ENCODE measurements at regions not wholly inside any gene's neighbourhood (a gene's known extent, or its start where the extent isn't known, plus 50 kb on each side); places are given as distances from the start of the nearest gene placed in this dataset.
"Not testable (repeated sequence)": the region's sequence is repeated elsewhere in the genome, so short reads cannot be mapped to it uniquely, and the experiment has no call there.

DNA sequence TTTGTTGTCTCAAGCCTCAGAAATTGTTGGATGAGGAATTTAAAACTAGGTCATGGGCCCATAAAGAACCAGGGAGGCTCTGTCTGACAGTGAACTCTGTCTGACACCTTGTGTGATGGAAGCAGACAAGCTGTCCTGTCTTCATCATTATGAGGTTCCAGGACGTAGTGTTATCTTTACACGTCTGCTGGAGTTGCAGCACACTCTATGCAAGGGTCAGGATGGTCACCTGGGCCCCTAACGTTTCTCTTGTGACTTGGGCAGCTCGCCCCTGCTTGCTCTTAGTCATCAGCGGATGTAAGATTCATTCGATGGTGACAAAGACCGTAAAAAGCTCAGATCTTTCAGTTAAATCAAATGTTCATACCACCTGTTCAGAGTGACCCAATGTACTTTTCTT, 92.0 kb upstream of the ADGRG2 start:
- no peak for DNase-seq (ENCODE audit: low spot score)
- intact Hi-C loops (cut with DNase I) = no loop called here
- no peak for ATAC-seq

DNA sequence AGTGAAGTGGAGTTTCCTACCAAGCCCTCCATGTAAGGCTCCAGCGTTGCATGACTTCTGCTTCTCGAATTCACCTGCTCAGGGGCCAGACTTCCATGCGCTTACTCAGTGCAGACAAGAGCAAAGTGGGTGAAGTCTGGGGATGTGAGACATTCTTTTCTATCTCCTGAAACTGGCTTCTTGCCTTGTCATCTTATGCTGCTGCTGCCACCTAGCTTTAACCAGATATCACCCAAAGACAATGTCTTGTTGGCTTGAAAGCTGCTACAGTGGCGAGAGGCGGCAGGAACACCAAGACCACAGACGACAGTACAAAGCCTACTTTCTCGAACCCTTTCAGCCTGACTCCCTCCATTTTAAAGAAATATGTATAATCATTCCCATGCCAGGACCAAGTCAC, 103.6 kb upstream of the ADGRG2 start:
- intact Hi-C loops (cut with DNase I) = no loop called here
- ATAC-seq = no peak
- DNase-seq (ENCODE audit: low spot score) = no peak

DNA sequence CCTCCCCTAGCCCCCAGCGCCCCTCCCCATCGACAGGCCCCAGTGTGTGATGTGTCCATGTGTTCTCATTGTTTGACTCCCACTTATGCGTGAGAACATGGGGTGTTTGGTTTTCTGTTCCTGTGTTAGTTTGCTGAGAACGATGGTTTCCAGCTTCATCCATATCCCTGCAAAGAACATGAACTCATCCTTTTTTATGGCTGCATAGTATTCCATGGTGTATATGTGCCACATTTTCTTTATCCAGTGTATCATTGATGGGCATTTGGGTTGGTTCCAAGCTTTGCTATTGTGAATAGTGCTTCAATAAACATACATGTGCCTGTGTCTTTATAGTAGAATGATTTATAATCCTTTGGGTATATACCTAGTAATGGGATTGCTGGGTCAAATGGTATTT, 107.6 kb upstream of the ADGRG2 start:
- DNase-seq (ENCODE audit: low spot score); intact Hi-C loops (cut with DNase I); ATAC-seq: not testable (repeated sequence)

DNA sequence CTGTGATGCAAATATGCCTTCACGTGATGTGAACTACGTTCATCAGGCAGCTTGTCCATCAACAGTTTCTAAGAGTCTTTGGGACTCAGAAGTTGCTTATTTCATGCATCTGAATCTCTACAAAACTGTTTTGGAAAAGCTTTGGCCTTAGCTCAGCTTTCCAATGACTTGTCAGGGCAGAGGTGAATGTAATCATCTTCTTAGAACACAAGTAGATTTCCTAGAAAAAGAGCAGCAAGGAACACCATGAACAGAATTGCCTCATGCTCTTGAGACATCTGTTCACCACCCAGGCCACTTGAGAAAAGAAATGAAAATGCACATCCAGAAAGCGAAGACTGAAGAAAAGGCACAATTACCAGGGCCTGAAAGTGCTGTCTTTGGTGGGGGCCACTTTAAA, 105.8 kb upstream of the PDHA1 start:
- no peak for DNase-seq (ENCODE audit: low spot score)
- peak; percentile 92 for ATAC-seq
- intact Hi-C loops (cut with DNase I) = no loop called here

DNA sequence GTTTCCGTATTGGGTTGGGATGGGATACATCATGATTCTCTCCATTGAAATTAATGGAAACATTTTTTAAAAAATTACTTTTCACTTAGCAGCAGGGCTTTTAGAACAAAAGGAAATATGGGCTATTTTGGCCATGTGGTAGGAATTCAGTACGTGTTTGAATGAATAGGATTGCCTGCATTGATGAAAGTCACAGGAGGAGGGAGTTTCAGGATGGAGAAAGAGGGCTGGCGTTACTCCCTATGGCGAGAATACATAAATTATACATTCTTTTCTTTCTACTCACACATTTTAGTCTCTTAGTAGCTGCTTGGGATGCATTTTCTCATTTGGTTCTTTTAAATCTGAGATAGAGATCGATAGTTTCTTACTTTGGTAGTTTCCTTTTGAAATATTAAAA, 100.3 kb upstream of the PDHA1 start:
- DNase-seq (ENCODE audit: low spot score) (no peak), ATAC-seq (no peak)
- intact Hi-C loops (cut with DNase I) = no loop called here

DNA sequence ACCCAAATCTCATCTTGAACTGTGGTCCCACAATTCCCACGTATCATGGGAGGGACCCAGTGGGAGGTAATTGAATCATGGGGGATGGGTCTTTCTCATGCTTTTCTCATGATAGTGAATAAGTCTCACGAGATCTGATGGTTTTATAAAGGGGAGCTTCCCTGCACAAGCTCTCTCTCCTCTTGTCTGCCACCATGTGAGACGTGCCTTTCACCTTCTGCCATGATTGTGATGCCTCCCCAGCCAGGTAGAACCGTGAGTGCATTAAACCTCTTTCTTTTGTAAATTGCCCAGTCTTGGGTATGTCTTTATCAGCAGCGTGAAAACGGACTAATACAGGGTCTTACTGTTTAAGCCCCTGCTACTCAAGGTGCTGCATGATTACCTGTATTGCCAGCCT, 98.8 kb upstream of the PDHA1 start:
- ATAC-seq; DNase-seq (ENCODE audit: low spot score); intact Hi-C loops (cut with DNase I): not testable (repeated sequence)

DNA sequence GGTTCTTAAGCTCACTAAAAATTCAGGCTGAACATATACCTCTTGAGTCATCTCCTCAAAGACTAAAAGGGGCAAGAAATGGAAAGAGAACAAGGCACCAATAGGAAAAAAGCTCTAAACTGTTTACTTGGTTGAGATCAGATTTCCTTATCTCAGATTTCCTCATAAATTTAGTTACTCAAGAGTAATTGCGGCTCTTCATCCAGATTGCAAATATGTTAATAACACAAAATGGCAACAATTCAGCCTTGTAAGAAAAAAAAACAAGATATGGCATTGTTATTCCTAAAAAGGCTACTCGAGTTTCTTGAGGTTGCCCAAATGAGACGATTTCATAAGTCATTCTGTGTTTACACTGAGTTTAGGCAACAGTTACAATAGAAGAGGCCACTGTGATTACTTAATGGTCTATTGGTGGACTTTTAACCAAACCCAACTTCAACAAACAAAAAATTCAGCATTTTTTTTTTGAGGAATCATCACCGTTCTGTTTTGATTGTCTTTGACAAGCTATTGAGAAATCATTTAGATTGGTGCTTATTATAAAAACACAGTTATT, 97.9 kb upstream of the PDHA1 start:
- ATAC-seq (peak; percentile 92), DNase-seq (ENCODE audit: low spot score) (no peak)
- intact Hi-C loops (cut with DNase I) = no loop called here

DNA sequence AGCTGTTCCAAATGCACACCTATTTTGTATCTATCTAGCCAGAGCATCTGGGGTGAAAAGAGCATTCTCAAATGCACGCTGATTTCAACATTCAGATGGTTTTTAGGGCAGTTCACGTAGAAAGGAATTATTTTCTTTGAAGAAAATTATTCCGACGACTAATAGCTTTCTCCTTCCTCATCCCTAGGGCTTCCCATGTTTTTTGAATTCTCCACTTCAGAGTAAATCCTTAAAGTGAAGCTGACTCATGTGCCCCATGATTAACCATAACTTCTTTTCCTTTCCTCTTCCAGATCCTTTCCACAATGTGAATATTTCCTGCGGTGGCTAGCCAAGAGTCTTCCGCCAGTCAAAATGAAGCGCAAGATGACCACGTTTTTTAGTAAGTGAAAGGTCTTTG, 86.7 kb upstream of the PDHA1 start:
- intact Hi-C loops (cut with DNase I) = no loop called here
- DNase-seq (ENCODE audit: low spot score) = no peak
- peak; percentile 72 for ATAC-seq

DNA sequence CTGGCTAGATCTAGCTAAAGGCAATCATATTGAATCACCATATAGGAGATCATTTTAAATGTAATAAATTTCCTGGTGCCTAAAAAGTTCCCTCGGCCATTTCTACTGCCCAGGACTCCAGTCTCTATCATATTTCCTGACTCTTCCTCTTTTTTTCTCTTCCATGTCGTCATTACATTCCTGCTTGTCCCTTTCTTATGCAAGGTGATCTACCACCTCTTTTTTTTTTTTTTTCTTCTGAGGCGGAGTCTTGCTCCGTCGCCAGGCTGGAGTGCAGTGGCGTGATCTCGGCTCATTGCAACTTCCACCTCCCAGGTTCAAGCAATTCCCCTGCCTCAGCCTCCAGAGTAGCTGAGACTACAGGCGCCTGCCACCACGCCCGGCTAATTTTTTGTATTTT, 82.7 kb upstream of the PDHA1 start:
- intact Hi-C loops (cut with DNase I); DNase-seq (ENCODE audit: low spot score): not testable (repeated sequence)

DNA sequence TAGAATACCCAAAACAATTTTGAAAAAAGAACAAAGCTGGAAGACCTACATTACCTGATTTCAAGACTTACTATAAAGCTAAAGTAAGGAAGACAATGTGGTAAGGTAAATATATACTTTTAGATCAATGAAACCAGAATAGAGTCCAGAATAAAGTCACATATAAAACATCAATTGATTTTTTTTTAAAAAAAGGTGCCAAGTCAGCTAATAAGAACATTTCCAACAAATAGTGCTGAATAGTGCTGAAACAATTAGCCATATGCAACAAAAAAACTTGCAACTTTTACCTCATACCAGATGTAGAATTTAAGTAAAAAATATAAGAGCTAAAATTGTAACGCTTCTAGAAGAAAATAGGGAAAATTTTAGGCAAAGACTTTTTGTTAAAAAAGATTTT, 73.0 kb upstream of the PDHA1 start:
- DNase-seq (ENCODE audit: low spot score) (no peak), ATAC-seq (no peak)
- intact Hi-C loops (cut with DNase I) = no loop called here

More for the DNA sequence above, 82.7 kb upstream of the PDHA1 start:
- ATAC-seq = not testable (repeated sequence)

DNA sequence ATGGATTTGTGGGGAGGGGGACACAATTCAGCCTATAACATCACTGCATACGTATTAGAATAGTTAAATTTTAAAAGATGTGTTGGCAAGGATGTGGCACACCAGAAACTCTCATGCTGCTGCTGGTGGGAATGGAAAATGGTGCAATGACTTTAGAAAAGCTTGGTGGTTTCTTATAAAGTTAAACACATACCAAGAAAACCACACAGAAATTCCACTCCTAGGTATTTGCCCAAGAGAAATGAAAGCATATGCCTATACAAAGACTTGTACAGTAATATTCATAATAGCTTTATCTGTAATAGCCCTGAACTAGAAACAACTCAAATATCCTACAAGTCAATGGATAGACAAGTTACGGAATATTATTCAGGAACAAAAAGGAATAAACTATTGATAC, 71.3 kb upstream of the PDHA1 start:
- intact Hi-C loops (cut with DNase I) = no loop called here
- no peak for DNase-seq (ENCODE audit: low spot score)
- ATAC-seq = no peak

DNA sequence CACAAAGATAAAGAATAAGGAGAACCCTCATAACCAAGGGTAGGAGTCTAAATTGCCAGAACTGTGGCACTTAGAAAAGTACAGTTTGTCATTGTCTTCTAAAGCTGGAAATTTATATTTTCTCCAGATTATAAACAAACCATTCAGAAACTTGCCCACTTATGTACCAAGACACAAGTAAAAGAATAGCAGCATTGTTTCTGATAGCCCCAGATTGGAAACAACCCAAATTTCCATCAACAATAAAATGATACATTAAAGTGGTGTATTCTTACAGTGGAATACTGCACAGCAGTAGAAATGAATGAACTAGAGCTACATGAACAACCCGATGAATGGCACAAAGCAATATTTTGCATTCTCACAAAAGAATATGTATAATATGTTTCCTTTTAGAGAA, 63.1 kb upstream of the PDHA1 start:
- no peak for ATAC-seq

DNA sequence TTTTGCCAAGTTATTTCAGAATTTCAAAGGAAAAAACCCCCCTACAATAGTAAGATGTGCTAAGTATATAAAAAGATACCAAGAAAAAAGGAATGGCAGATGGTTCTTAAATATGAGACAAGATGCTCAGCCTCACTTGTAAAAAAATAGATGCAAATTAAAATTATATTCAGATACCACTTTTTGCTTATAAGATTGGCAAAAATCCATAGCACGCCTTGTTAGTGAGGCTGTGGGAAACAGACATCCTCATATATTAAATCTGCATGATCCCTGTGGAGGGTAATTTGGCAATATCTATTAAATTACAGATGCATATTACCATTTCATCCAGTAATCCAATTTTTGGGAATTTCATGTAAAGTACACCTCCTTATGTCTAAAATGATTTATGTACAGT, 62.5 kb upstream of the PDHA1 start:
- ATAC-seq (no peak), DNase-seq (ENCODE audit: low spot score) (no peak)
- intact Hi-C loops (cut with DNase I) = no loop called here

More for the DNA sequence above, 63.1 kb upstream of the PDHA1 start:
- intact Hi-C loops (cut with DNase I) = no loop called here
- DNase-seq (ENCODE audit: low spot score) = no peak

DNA sequence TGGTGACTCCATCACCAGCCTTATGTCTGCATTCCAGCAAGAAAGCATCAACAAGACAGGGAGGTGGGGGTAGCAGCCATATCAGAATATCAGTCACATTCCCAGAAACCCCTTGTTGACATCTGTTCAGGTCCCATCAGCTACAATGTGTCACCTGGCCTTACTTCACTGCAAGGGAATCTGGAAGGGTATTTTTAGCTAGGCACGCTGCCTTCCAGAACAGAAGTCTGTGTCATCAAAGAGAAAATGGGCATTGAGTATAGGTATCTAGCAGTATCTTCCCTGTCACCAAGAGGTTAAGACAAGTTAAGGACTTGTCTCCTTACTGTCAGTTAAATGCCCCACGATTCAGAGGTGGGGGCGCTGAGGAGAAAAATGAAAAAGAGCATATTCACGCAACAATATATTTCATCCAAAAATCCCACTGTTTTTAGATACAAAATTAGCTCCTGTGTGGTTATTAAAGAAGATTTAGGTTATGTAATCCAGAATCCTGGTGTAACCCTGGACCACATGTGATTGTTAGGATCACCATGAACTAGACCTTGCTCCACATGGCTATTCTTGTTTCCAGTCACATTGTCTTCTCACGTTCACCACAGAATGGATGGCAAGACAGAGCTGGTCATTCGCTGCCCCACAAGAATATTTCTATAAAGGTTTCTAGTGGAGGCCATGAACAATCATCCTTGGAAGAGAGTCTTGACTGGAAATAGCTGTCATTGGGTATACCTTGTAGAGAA, 60.0 kb upstream of the PDHA1 start:
- ATAC-seq (no peak), DNase-seq (ENCODE audit: low spot score) (no peak)
- intact Hi-C loops (cut with DNase I) = no loop called here

DNA sequence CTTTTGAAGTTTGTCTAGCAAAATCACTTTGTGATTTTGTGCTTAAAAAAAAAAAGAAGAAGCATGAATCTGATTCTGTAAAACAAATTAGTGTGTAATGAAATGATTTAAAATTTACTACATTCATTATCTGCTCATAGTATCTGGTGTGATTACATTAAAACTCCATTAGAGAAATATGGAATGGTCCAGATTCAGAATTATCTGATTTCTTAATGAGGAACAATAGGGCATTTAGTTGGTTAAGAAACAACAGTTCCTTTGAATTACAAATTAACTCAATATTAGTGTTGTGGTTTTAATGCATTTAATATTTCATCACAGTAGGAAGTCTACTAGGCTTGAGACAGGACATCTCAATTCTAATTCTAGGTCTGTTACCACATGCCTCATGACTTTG, 57.9 kb upstream of the PDHA1 start:
- DNase-seq (ENCODE audit: low spot score) (no peak), ATAC-seq (no peak)
- intact Hi-C loops (cut with DNase I) = no loop called here

DNA sequence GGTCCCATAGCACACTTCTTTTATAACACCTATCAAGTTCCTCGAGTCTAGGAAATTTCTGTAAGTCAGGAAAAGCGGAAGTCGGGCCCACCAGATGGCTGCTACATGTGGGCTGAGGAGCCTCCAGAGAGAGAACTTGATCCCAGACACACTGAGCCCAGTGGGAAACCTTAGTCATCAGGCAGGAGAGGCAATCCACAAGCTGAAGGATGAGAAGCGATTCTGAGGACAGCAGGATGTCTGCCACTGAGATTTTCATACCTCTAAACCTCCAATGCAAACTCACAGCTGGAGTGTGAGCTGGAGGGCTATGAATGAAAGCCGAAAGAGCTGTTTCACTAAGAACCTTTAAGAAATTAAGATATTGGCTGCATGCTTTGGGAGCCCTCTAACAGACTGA, 52.6 kb upstream of the PDHA1 start:
- intact Hi-C loops (cut with DNase I) = no loop called here
- no peak for ATAC-seq
- no peak for DNase-seq (ENCODE audit: low spot score)

DNA sequence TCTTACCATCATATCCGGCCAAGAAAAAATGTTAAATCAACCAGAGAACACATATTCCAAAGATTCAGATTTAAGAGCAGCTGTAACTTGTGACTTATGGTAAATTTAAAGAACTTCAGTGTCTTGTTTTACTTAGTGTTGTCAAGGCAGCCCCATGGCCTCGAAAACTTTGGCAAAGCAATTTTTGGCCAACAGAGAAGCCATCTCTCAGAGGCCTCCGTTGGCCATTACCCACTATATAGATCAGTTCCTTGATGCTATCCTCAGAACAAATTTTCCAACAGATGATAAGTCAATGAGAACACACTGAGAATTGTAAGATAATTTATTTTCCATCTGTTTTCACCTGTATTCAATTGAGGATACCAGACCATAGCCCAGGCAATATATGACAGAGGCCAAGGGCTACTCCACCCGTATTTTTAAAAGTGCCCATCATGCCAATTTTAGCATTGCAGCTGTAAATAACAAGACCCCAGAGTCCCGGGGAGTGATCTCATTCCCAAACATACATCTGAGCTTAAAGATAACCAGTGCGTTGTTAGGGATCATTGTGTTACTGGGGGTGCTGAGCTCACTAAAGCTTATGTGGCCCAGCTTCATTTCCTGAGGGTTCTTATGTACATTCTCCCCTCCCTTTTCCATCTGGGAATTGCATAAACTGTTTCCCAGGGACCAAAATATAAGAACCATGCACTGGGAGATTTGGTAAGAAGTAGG, 50.0 kb upstream of the PDHA1 start:
- no peak for DNase-seq (ENCODE audit: low spot score)
- ATAC-seq = no peak
- intact Hi-C loops (cut with DNase I) = no loop called here

All from sciatic nerve (tissue), 2 donors.